AML-193 (cell line): ENCODE measurements at regions not wholly inside any gene's neighbourhood (a gene's known extent, or its start where the extent isn't known, plus 50 kb on each side); places are given as distances from the start of the nearest gene placed in this dataset.

Experiments
- DNase-seq, 2 experiments: peaks; one replicate each; lab custom pipeline; 2025; lab: John Stamatoyannopoulos, UW

GRCh38 chr7:131225619-131226513 is 101.8 kb upstream of the MKLN1 start:
- DNase-seq = no peak

GRCh38 chr7:131226514-131226865 is 101.2 kb upstream of the MKLN1 start:
- no peak for DNase-seq

- DNase-seq = peak; percentile 88 to 91
These were observed 96.1 kb upstream of the MKLN1 start for GRCh38 chr7:131231381-131232220.

GRCh38 chr7:131232768-131233167 is 94.9 kb upstream of the MKLN1 start:
- no peak for DNase-seq

- DNase-seq = no peak
These were observed 94.5 kb upstream of the MKLN1 start for GRCh38 chr7:131233193-131233592.

GRCh38 chr7:131234719-131235488 is 92.8 kb upstream of the MKLN1 start:
- DNase-seq = no peak

GRCh38 chr7:131235489-131236317 is 92.0 kb upstream of the MKLN1 start:
- no peak for DNase-seq

GRCh38 chr7:131236318-131236672 is 91.4 kb upstream of the MKLN1 start:
- no peak for DNase-seq

GRCh38 chr7:131238347-131238931 is 89.2 kb upstream of the MKLN1 start:
- peak; percentile 26 to 44 for DNase-seq

- no peak for DNase-seq
These were observed 86.3 kb upstream of the MKLN1 start for GRCh38 chr7:131241386-131241785.

- DNase-seq = no peak
These were observed 85.5 kb upstream of the MKLN1 start for GRCh38 chr7:131242123-131242650.

- no peak for DNase-seq
These were observed 83.3 kb upstream of the MKLN1 start for GRCh38 chr7:131244259-131244852.

- DNase-seq = no peak
These were observed 78.7 kb upstream of the MKLN1 start for GRCh38 chr7:131249003-131249402.

GRCh38 chr7:131249483-131249882 is 78.2 kb upstream of the MKLN1 start:
- no peak for DNase-seq

- no peak for DNase-seq
These were observed 77.3 kb upstream of the MKLN1 start for GRCh38 chr7:131250331-131250730.

- DNase-seq = no peak
These were observed 76.3 kb upstream of the MKLN1 start for GRCh38 chr7:131251371-131251770.

- DNase-seq = no peak
These were observed 74.7 kb upstream of the MKLN1 start for GRCh38 chr7:131252976-131253375.

- no peak for DNase-seq
These were observed 73.5 kb upstream of the MKLN1 start for GRCh38 chr7:131254211-131254610.

- no peak for DNase-seq
These were observed 72.4 kb upstream of the MKLN1 start for GRCh38 chr7:131255242-131255641.

GRCh38 chr7:131261476-131261994 is 66.1 kb upstream of the MKLN1 start:
- DNase-seq = no peak
